Mammary epithelial cell (primary cell): ENCODE measurements at regions not wholly inside any gene's neighbourhood (a gene's known extent, or its start where the extent isn't known, plus 50 kb on each side); places are given as distances from the start of the nearest gene placed in this dataset.

Experiments used
- EZH2 ChIP-seq: IDR thresholded peaks from 2 replicates; pipeline ENCODE4 v1.6.1; 2012; ENCODE audit warnings: low read length, inconsistent platforms, borderline replicate concordance
- TF ChIP-seq, protein P1 (sequence below), 2 donors: IDR thresholded peaks in 1 of 2; conservative IDR thresholded peaks in 1 of 2; 2 replicates each; pipeline ENCODE4 v1.5.1; 2011 to 2012; ENCODE audit warnings: inconsistent platforms in 2 of 2, low read length in 2 of 2, mild to moderate bottlenecking in 2 of 2, control low read depth in 1 of 2, low read depth in 1 of 2; ENCODE audit not compliant: insufficient read depth in 1 of 2; ENCODE audit errors: extremely low read depth in 1 of 2

GRCh38 chr10:2083591-2083990 is 346.3 kb upstream of the ADARB2 start:
- TF ChIP-seq, protein P1, sequence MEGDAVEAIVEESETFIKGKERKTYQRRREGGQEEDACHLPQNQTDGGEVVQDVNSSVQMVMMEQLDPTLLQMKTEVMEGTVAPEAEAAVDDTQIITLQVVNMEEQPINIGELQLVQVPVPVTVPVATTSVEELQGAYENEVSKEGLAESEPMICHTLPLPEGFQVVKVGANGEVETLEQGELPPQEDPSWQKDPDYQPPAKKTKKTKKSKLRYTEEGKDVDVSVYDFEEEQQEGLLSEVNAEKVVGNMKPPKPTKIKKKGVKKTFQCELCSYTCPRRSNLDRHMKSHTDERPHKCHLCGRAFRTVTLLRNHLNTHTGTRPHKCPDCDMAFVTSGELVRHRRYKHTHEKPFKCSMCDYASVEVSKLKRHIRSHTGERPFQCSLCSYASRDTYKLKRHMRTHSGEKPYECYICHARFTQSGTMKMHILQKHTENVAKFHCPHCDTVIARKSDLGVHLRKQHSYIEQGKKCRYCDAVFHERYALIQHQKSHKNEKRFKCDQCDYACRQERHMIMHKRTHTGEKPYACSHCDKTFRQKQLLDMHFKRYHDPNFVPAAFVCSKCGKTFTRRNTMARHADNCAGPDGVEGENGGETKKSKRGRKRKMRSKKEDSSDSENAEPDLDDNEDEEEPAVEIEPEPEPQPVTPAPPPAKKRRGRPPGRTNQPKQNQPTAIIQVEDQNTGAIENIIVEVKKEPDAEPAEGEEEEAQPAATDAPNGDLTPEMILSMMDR (conservative IDR thresholded peaks at IDR 0.05 in 1 of 2, IDR thresholded peaks at IDR 0.05 in 1 of 2; ENCODE audit: extremely low read depth in 1 of 2, insufficient read depth in 1 of 2, low read depth in 1 of 2, low read length in 2 of 2): no peak
- TF ChIP-seq EZH2: no peak
